ENCODE measurements at regions not wholly inside any gene's neighbourhood (a gene's known extent, or its start where the extent isn't known, plus 50 kb on each side); places are given as distances from the start of the nearest gene placed in this dataset.

DNA sequence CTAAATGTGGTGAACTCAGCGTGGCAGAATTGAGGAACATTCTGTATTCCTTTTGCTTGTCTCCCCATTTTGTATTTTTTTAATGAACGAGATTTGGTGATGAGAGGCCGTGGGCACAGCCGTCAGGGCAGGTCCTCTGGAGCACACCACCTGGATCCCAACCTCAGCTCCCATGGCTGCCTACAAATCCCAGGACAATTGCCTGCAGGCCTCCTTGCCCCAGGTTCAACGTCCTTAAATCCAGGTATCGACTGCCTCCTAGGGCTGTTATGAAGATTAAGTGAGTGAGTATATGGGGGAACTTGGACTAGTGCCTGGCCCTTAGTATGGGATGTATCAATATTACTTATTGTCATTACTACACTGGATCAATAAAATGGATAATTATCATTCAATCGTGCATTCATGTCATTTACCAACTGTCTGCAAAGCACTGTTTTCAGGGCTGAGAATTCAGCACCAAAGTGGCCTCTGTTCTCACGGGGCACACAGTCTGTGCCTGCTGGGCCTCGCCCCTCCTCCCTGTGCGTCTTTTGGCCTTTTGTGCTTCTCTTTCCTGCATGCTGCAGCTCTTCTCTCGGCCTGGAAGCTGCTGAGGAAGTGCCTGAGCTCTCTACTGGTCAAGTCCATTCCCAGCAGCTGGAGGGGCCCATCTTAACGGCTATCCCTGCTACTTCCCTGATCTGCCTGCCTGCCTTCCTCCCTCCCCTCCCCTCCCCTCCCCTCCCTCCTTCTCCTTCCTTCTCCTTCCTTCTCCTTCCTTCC is 1343.7 kb downstream of the BRD1 start:
- TF ChIP-seq EZH2 (IDR thresholded peaks at IDR 0.05; ENCODE audit: insufficient read depth, poor library complexity, severe bottlenecking) (no peak), EZH2phosphoT487 (IDR thresholded peaks at IDR 0.05; ENCODE audit: insufficient read depth, low read depth) (no peak)
